ENCODE measurements at regions not wholly inside any gene's neighbourhood (a gene's known extent, or its start where the extent isn't known, plus 50 kb on each side); places are given as distances from the start of the nearest gene placed in this dataset.

DNA sequence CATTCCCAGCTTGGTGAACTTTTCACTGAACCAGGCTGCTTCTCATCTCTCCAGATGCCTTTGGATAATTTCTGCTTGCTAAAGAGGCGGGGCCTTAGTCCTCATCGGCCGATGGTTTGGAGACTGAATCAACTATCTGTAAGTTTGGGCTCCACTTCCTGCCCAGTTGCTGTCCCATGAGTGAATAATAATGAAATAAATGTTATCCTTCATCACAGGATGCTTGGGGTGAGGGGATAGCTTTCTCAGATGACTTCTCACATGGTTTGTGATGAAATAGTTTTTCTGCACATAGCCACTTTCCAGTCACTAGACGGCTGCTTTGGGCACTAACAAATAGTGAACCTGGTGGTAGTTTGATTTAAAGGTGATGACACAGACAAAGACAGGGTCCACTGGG lies 376.6 kb upstream of the TRIB2 start:
- no peaks in the 10 kb centered on the region for H3K9me3 ChIP-seq
- H3K27ac ChIP-seq, result no peak overlapping the region
- intact Hi-C loops (cut with DNase I; ENCODE audit: low total_unique reads), result no loop called here
- H3K36me3 ChIP-seq (ENCODE audit: low read depth, missing control alignments), result no peaks in the 10 kb centered on the region
- TF ChIP-seq CTCF (IDR thresholded peaks at IDR 0.05) (no peak), POLR2A (IDR thresholded peaks at IDR 0.05) (no peak)
- no peaks in the 10 kb centered on the region for H3K4me1 ChIP-seq
- no peak overlapping the region for H3K4me3 ChIP-seq
- H3K27me3 ChIP-seq, result no peaks in the 10 kb centered on the region
- WGBS, 2 donors, result 69 to 92% methylated on average over 3 to 4 of the region's 4 CpGs
- DNase-seq, result no peak

DNA sequence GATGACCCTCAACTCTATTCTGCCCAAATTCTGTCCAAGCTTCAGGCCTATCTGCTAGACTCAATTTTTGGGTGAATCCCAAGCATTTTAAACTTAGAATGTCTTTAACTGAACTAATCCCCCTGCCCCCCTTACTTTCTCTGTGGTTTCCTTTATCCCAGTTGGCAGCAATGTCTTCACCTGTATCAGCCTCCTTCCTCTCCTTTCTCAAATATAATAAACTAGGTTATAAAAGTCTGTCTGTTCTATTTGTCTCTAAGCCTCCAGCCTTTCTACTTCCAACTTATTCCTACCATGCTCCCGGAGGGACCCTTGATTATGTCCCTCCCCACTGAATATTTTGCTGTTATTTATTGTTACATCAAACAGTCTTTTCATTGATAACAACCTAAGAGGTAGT lies 375.5 kb upstream of the TRIB2 start:
- TF ChIP-seq CTCF (IDR thresholded peaks at IDR 0.05) (no peak), POLR2A (IDR thresholded peaks at IDR 0.05) (no peak)
- H3K9me3 ChIP-seq, result no peaks in the 10 kb centered on the region
- 100% methylated on average over 1 of the region's 1 CpG for WGBS, 2 donors
- intact Hi-C loops (cut with DNase I; ENCODE audit: low total_unique reads), result no loop called here
- no peaks in the 10 kb centered on the region for H3K36me3 ChIP-seq (ENCODE audit: low read depth, missing control alignments)
- no peak overlapping the region for H3K27ac ChIP-seq
- no peak for DNase-seq
- no peaks in the 10 kb centered on the region for H3K4me1 ChIP-seq
- no peaks in the 10 kb centered on the region for H3K27me3 ChIP-seq
- no peak overlapping the region for H3K4me3 ChIP-seq

DNA sequence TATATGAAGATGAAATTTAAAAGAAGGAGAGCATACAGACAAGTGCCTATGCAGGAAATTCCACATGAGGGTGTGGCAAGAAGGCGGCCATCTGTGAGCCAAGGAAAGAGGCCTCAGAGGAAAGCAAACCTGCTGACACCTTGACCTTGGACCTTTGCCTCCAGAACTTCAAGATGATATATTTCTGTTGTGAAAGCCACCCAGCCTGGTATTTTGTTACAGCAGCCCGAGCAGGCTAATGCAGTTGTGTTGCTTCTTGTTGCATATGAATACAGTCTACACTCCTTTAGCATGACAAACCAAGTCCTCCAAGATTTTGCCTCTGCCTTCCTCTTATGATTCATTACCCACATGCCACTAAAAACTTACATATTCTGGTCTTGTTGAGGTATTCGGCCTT lies 374.8 kb upstream of the TRIB2 start:
- no peak overlapping the region for H3K4me3 ChIP-seq
- 94 to 98% methylated on average over 3 of the region's 3 CpGs for WGBS, 2 donors
- no peaks in the 10 kb centered on the region for H3K9me3 ChIP-seq
- intact Hi-C loops (cut with DNase I; ENCODE audit: low total_unique reads), result no loop called here
- H3K4me1 ChIP-seq, result no peaks in the 10 kb centered on the region
- H3K36me3 ChIP-seq (ENCODE audit: low read depth, missing control alignments), result no peaks in the 10 kb centered on the region
- no peaks in the 10 kb centered on the region for H3K27me3 ChIP-seq
- no peak overlapping the region for H3K27ac ChIP-seq
- no peak for TF ChIP-seq POLR2A (IDR thresholded peaks at IDR 0.05)
- TF ChIP-seq CTCF (IDR thresholded peaks at IDR 0.05), result no peak
- no peak for DNase-seq

GRCh38 chr2:12343141-12343540 lies 373.6 kb upstream of the TRIB2 start:
- Histone ChIP-seq H3K27ac (no peak overlapping the region), H3K36me3 (ENCODE audit: low read depth, missing control alignments) (no peaks in the 10 kb centered on the region), H3K4me1 (no peaks in the 10 kb centered on the region), H3K9me3 (no peaks in the 10 kb centered on the region), H3K4me3 (no peak overlapping the region), H3K27me3 (no peaks in the 10 kb centered on the region)
- 88 to 92% methylated on average over 5 of the region's 5 CpGs for WGBS, 2 donors
- TF ChIP-seq POLR2A (IDR thresholded peaks at IDR 0.05) (no peak), CTCF (IDR thresholded peaks at IDR 0.05) (no peak)
- no peak for DNase-seq
- intact Hi-C loops (cut with DNase I; ENCODE audit: low total_unique reads), result no loop called here

DNA sequence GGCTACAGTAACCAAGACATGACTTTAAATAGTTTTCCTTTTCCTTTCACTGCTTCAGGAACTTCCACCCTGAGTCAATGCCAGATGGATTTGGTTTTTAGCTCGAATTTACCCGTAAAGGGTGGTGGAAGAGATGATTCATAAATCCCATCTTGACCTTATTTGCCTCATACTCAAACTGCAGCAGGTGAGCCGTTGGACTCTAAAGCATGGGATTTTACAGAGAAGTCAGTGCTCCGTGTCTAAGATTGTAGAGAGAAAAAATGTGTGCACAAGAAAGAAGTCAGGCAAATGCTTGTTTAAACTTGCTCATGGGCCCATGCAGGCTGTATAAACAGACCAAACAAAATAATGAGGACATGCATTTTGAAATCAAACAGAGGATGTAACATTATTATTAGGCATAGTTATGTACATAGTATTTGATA lies 369.7 kb upstream of the TRIB2 start:
- WGBS, 2 donors, result 81 to 94% methylated on average over 4 of the region's 4 CpGs
- Histone ChIP-seq H3K9me3 (no peaks in the 10 kb centered on the region), H3K27me3 (no peaks in the 10 kb centered on the region), H3K4me3 (no peak overlapping the region), H3K4me1 (no peaks in the 10 kb centered on the region), H3K27ac (no peak overlapping the region), H3K36me3 (ENCODE audit: low read depth, missing control alignments) (no peaks in the 10 kb centered on the region)
- no peak for DNase-seq
- intact Hi-C loops (cut with DNase I; ENCODE audit: low total_unique reads), result no loop called here
- TF ChIP-seq POLR2A (IDR thresholded peaks at IDR 0.05) (no peak), CTCF (IDR thresholded peaks at IDR 0.05) (no peak)
